ENCODE measurements at regions not wholly inside any gene's neighbourhood (a gene's known extent, or its start where the extent isn't known, plus 50 kb on each side); places are given as distances from the start of the nearest gene placed in this dataset.
A peak's percentile ranks its signal among the peaks of the same experiment; 100 is the strongest.

- WGBS, 2 experiments (ENCODE audit: extremely low coverage in 1 of 2, insufficient coverage in 1 of 2, insufficient read length in 1 of 2, insufficient replicate concordance in 2 of 2, low coverage in 1 of 2, low lambda C conversion rate in 2 of 2, missing lambda C conversion rate in 1 of 2), result 97% methylated on average over 7 of the region's 7 CpGs; no CpG with 5 or more reads in 1 of the 2 experiments
- Histone ChIP-seq H3K4me2 (ENCODE audit: insufficient read depth in 1 of 2, low read depth in 2 of 2, low read length in 2 of 2) (no peak overlapping the region), H4K5ac (ENCODE audit: insufficient read length, low read depth, low read length) (no peak overlapping the region), H3K56ac (replicated peaks; ENCODE audit: insufficient read length, low read depth, low read length) (no peak overlapping the region), H2BK120ac (replicated peaks; ENCODE audit: low read depth, low read length) (no peak overlapping the region), H3K14ac (ENCODE audit: insufficient read length) (no peak overlapping the region), H3K18ac (ENCODE audit: extremely low read depth, low read length) (no peak overlapping the region), H3K4me1 (replicated peaks in 1 of 4; ENCODE audit: control insufficient read depth in 3 of 4, insufficient read depth in 4 of 4, low read length in 3 of 4) (no peaks in the 10 kb centered on the region), H3K79me1 (ENCODE audit: low read depth, low read length) (no peaks in the 10 kb centered on the region), H2AK5ac (ENCODE audit: low read depth, low read length) (no peak overlapping the region), H3K27ac (ENCODE audit: low read depth, low read length) (no peak overlapping the region), H3K23ac (ENCODE audit: insufficient read length) (no peak overlapping the region), H3K79me2 (ENCODE audit: control insufficient read depth in 1 of 2, insufficient read depth in 2 of 2, low read length in 2 of 2) (no peaks in the 10 kb centered on the region), H3K9me3 (ENCODE audit: insufficient read depth in 2 of 2, low read depth in 1 of 2, low read length in 1 of 2) (no peaks in the 10 kb centered on the region), H2BK12ac (ENCODE audit: low read depth, low read length) (no peak overlapping the region), H3K4me3 (ENCODE audit: extremely low read depth in 1 of 4, insufficient read depth in 2 of 4, low read depth in 3 of 4, low read length in 4 of 4) (no peak overlapping the region), H3K4ac (replicated peaks; ENCODE audit: insufficient read length, low read depth, low read length) (no peak overlapping the region), H4K91ac (replicated peaks; ENCODE audit: insufficient read length, low read length) (no peak overlapping the region), H3K27me3 (replicated peaks in 1 of 4; ENCODE audit: control insufficient read depth in 3 of 4, extremely low read depth in 1 of 4, insufficient read depth in 3 of 4, low read length in 3 of 4) (no peaks in the 10 kb centered on the region), H2BK20ac (ENCODE audit: low read length) (no peak overlapping the region), H2BK5ac (ENCODE audit: low read depth, low read length) (no peak overlapping the region), H3K23me2 (ENCODE audit: low read depth, low read length) (no peaks in the 10 kb centered on the region), H3K9ac (replicated peaks in 1 of 4; ENCODE audit: extremely low read depth in 1 of 4, low read depth in 3 of 4, low read length in 3 of 4) (no peak overlapping the region), H2BK15ac (ENCODE audit: low read length) (no peak overlapping the region), H4K8ac (ENCODE audit: extremely low read depth, insufficient read depth, low read length) (no peak overlapping the region), H2AFZ (ENCODE audit: low read length) (no peak overlapping the region), H4K20me1 (replicated peaks in 1 of 2; ENCODE audit: control insufficient read depth in 1 of 2, insufficient read depth in 2 of 2, low read length in 2 of 2) (no peaks in the 10 kb centered on the region), H3K36me3 (ENCODE audit: control insufficient read depth in 2 of 4, insufficient read depth in 4 of 4, low read length in 3 of 4) (no peaks in the 10 kb centered on the region)
- FAIRE-seq (no peak), DNase-seq (ENCODE audit: low read depth in 1 of 2, low spot score in 2 of 2) (no peak)
- ChIA-PET CTCF (ENCODE audit: partially characterized antibody) (interaction anchor here (0.6 to 1.9 kb wide), 7 partner anchors 10 to 1760 kb away, joined by 3 to 5 read pairs (median 3); no protein-coding TSS in a partner anchor), POLR2A (ENCODE audit: partially characterized antibody) (no interaction called here)
- TF ChIP-seq CEBPB (IDR thresholded peaks at IDR 0.05; ENCODE audit: low read depth, low read length), result no peak
- 0 out of 4 replicates have a peak, but pooled peaks of 1 of the 2 experiments have one; percentile 1 for TF ChIP-seq RAD21 (IDR thresholded peaks at IDR 0.05 in 1 of 2, conservative IDR thresholded peaks at IDR 0.05 in 1 of 2; ENCODE audit: low read depth in 2 of 2, low read length in 2 of 2)
- TF ChIP-seq, protein P1, sequence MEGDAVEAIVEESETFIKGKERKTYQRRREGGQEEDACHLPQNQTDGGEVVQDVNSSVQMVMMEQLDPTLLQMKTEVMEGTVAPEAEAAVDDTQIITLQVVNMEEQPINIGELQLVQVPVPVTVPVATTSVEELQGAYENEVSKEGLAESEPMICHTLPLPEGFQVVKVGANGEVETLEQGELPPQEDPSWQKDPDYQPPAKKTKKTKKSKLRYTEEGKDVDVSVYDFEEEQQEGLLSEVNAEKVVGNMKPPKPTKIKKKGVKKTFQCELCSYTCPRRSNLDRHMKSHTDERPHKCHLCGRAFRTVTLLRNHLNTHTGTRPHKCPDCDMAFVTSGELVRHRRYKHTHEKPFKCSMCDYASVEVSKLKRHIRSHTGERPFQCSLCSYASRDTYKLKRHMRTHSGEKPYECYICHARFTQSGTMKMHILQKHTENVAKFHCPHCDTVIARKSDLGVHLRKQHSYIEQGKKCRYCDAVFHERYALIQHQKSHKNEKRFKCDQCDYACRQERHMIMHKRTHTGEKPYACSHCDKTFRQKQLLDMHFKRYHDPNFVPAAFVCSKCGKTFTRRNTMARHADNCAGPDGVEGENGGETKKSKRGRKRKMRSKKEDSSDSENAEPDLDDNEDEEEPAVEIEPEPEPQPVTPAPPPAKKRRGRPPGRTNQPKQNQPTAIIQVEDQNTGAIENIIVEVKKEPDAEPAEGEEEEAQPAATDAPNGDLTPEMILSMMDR (IDR thresholded peaks at IDR 0.05; ENCODE audit: control extremely low read depth in 1 of 3, insufficient read depth in 1 of 3, low read depth in 1 of 3, low read length in 3 of 3), result peak in 1 of 3 experiments; percentile 6; a peak in 1 of 4 replicates
- TF ChIP-seq EGR1 (IDR thresholded peaks at IDR 0.05; ENCODE audit: borderline replicate concordance, low read depth, low read length), result no peak
Observed at GRCh38 chr6:119628691-119629594, 279.4 kb upstream of the MAN1A1 start.
